CD14-positive monocyte (primary cell): ENCODE measurements at regions not wholly inside any gene's neighbourhood (a gene's known extent, or its start where the extent isn't known, plus 50 kb on each side); places are given as distances from the start of the nearest gene placed in this dataset.

Source experiments
- DNase-seq, 3 donors: peaks; one replicate each; pipeline ENCODE4 v3.0.0-alpha.2; 2011 to 2022
- H2AFZ ChIP-seq: 2 replicates; pipeline ENCODE4 v1.6.0; 2012; ENCODE audit warnings: mild to moderate bottlenecking, low read depth, low read length, inconsistent platforms; ENCODE audit not compliant: insufficient read depth, poor library complexity, severe bottlenecking
- H3K27ac ChIP-seq, 2 donors: 1 replicate in 1 of 2; 2 replicates in 1 of 2; pipeline ENCODE4 v1.5.1; 2012 to 2013; ENCODE audit warnings: low read length in 2 of 2, control low read depth in 1 of 2, inconsistent platforms in 1 of 2, low read depth in 1 of 2, mild to moderate bottlenecking in 1 of 2
- H3K27me3 ChIP-seq, 2 donors: one replicate each; pipeline versions ENCODE4 v1.6.0 to v1.6.1; 2011 to 2013; ENCODE audit warnings: low read length in 2 of 2; ENCODE audit not compliant: control insufficient read depth in 2 of 2, insufficient read depth in 2 of 2
- H3K36me3 ChIP-seq, 2 donors: replicated peaks in 1 of 2; 1 replicate in 1 of 2; 2 replicates in 1 of 2; pipeline versions ENCODE4 v1.5.1 to v1.6.1; 2012 to 2013; ENCODE audit warnings: low read length in 2 of 2, control low read depth in 1 of 2, inconsistent platforms in 1 of 2, mild to moderate bottlenecking in 1 of 2; ENCODE audit not compliant: insufficient read depth in 2 of 2, control insufficient read depth in 1 of 2
- H3K4me1 ChIP-seq, 2 donors: 1 replicate in 1 of 2; 2 replicates in 1 of 2; pipeline versions ENCODE4 v1.5.1 to v1.6.1; 2012 to 2013; ENCODE audit warnings: low read length in 2 of 2, control low read depth in 1 of 2, inconsistent platforms in 1 of 2, mild to moderate bottlenecking in 1 of 2, moderate library complexity in 1 of 2; ENCODE audit not compliant: insufficient read depth in 2 of 2, control insufficient read depth in 1 of 2
- H3K4me2 ChIP-seq: replicated peaks from 2 replicates; pipeline ENCODE3; 2012; ENCODE audit warnings: low read length, moderate library complexity, mild to moderate bottlenecking; ENCODE audit not compliant: poor library complexity, severe bottlenecking; ENCODE audit errors: extremely low read depth
- H3K4me3 ChIP-seq, 3 experiments: fragments of 200-600 bp in 1 of 3; sonication (generic) in 1 of 3; replicated peaks in 1 of 3; 1 replicate in 2 of 3; 2 replicates in 1 of 3; pipeline ENCODE4 v1.5.1; 2011 to 2013; ENCODE audit warnings: low read length in 3 of 3, mild to moderate bottlenecking in 3 of 3, control low read depth in 2 of 3, low read depth in 2 of 3, inconsistent platforms in 1 of 3, moderate library complexity in 1 of 3
- H3K79me2 ChIP-seq: 2 replicates; pipeline ENCODE4 v1.6.0; 2012; ENCODE audit warnings: mild to moderate bottlenecking, control low read depth, inconsistent platforms, low read length, moderate library complexity; ENCODE audit not compliant: insufficient read depth
- H3K9ac ChIP-seq: 2 replicates; pipeline ENCODE4 v1.6.0; 2017; ENCODE audit warnings: low read length, mild to moderate bottlenecking; ENCODE audit not compliant: insufficient read depth, poor library complexity, severe bottlenecking
- H3K9me3 ChIP-seq, 2 donors: replicated peaks in 1 of 2; 1 replicate in 1 of 2; 2 replicates in 1 of 2; pipeline versions ENCODE4 v1.5.1 to v1.6.1; 2012 to 2013; ENCODE audit warnings: low read length in 2 of 2, control low read depth in 1 of 2; ENCODE audit not compliant: control insufficient read depth in 1 of 2, insufficient read depth in 1 of 2
- H4K20me1 ChIP-seq: 2 replicates; pipeline ENCODE4 v1.6.0; 2012; ENCODE audit warnings: mild to moderate bottlenecking, low read length, control low read depth, moderate library complexity; ENCODE audit not compliant: insufficient read depth
- H3K27ac Mint-ChIP-seq, 7 donors: one replicate each; pipeline ENCODE4 v1.8.0; 2020; ENCODE audit warnings: mild to moderate bottlenecking in 7 of 7, mixed read lengths in 7 of 7, moderate library complexity in 6 of 7, inconsistent platforms in 2 of 7
- H3K27me3 Mint-ChIP-seq, 3 donors: one replicate each; pipeline ENCODE4 v1.8.0; 2021 to 2022; ENCODE audit warnings: low read depth in 3 of 3, mild to moderate bottlenecking in 3 of 3, mixed read lengths in 3 of 3, moderate library complexity in 3 of 3, inconsistent platforms in 1 of 3
- H3K36me3 Mint-ChIP-seq, 2 donors: one replicate each; pipeline ENCODE4 v1.8.0; 2020; ENCODE audit warnings: mixed read lengths in 2 of 2, inconsistent platforms in 1 of 2, mild to moderate bottlenecking in 1 of 2
- H3K4me1 Mint-ChIP-seq: one replicate; pipeline ENCODE4 v1.8.0; 2020; ENCODE audit warnings: mild to moderate bottlenecking, mixed read lengths
- H3K4me3 Mint-ChIP-seq, 2 donors: one replicate each; pipeline ENCODE4 v1.8.0; 2020; ENCODE audit warnings: mild to moderate bottlenecking in 2 of 2, mixed read lengths in 2 of 2, moderate library complexity in 1 of 2
- H3K9me3 Mint-ChIP-seq, 7 donors: one replicate each; pipeline ENCODE4 v1.8.0; 2020 to 2022; ENCODE audit warnings: mixed read lengths in 7 of 7, mild to moderate bottlenecking in 6 of 7, moderate library complexity in 6 of 7, inconsistent platforms in 2 of 7
- WGBS: methylation state at CpG from one replicate; pipeline ENCODE4 v1.1.5; 2013; ENCODE audit warnings: missing lambda C conversion rate; ENCODE audit not compliant: insufficient coverage; 5-methylcytosine and 5-hydroxymethylcytosine counted together
- intact Hi-C, 2 donors: fragments of 100-400 bp; cut with micrococcal nuclease; formaldehyde crosslinking; loops; one replicate each; pipeline versions ENCODE4 v1.15.0 to v1.15.1; 2023
- TF ChIP-seq, protein P1 (sequence below): fragments of 200-600 bp; IDR thresholded peaks from one replicate; pipeline ENCODE4 v1.8.0; 2022; ENCODE audit warnings: antibody characterized with exemption, mild to moderate bottlenecking

DNA sequence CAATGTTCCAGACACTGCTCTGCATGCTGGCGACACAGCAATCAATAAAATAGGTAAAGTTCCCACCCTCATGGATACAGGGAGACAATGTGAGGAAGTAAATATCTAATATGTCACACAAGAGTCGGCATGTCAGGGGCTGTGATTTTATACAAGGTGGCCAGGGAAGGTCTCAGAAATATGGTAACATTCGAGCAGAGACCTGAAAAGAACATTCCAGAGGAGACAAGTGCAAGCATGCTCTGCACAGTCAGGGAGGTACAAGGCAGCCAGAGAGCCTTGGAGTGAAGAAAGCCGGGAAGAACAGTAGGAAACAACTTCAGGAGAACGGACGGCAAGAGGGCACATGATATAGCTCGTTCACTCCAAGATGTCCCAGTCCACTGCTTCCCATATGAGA, 89.2 kb upstream of the ZNF462 start:
- TF ChIP-seq, protein P1, sequence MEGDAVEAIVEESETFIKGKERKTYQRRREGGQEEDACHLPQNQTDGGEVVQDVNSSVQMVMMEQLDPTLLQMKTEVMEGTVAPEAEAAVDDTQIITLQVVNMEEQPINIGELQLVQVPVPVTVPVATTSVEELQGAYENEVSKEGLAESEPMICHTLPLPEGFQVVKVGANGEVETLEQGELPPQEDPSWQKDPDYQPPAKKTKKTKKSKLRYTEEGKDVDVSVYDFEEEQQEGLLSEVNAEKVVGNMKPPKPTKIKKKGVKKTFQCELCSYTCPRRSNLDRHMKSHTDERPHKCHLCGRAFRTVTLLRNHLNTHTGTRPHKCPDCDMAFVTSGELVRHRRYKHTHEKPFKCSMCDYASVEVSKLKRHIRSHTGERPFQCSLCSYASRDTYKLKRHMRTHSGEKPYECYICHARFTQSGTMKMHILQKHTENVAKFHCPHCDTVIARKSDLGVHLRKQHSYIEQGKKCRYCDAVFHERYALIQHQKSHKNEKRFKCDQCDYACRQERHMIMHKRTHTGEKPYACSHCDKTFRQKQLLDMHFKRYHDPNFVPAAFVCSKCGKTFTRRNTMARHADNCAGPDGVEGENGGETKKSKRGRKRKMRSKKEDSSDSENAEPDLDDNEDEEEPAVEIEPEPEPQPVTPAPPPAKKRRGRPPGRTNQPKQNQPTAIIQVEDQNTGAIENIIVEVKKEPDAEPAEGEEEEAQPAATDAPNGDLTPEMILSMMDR = no peak

DNA sequence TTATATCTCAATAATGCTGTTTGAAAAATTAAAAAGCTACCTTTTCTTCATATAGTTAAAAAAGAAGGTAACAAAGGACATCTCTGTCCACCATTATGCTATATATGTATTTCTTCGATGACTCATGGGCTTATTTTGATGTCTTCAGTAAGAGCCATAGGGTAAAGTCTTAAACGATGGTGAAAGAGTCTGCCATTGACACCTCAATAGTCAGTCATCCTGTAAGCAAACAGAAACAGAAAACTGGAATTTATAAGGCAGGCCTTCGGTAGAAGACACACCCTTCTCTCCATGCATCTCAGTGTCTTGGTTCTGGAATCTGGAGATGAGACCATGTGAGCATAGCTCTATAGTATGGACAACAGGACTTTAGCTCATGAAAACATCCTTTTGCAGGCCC, 87.0 kb upstream of the ZNF462 start:
- no peaks in the 10 kb centered on the region for H4K20me1 ChIP-seq
- Mint-ChIP-seq H3K4me3 (no peak overlapping the region), H3K36me3 (no peaks in the 10 kb centered on the region), H3K27me3 (no peaks in the 10 kb centered on the region), H3K27ac (no peak overlapping the region), H3K4me1 (peaks cover 5% of the 10 kb centered on the region), H3K9me3 (peaks cover 0 to 14% (median 9%) of the 10 kb centered on the region in 7 donors)
- TF ChIP-seq, protein P1 = no peak
- no peak overlapping the region for H3K27ac ChIP-seq
- H2AFZ ChIP-seq = no peak overlapping the region
- H3K9ac ChIP-seq = no peak overlapping the region
- H3K4me1 ChIP-seq = no peaks in the 10 kb centered on the region
- H3K79me2 ChIP-seq = no peaks in the 10 kb centered on the region
- no peaks in the 10 kb centered on the region for H3K36me3 ChIP-seq
- H3K4me2 ChIP-seq = no peak overlapping the region
- intact Hi-C loops = no loop called here
- no CpG with 5 or more reads among the region's 3 CpGs for WGBS
- no peaks in the 10 kb centered on the region for H3K27me3 ChIP-seq
- H3K4me3 ChIP-seq = no peak overlapping the region
- peaks cover 0 to 3% of the 10 kb centered on the region in 2 donors for H3K9me3 ChIP-seq
- DNase-seq = no peak

More for the DNA sequence above, 89.2 kb upstream of the ZNF462 start:
- Histone ChIP-seq H2AFZ (no peak overlapping the region), H3K4me1 (no peaks in the 10 kb centered on the region), H3K4me2 (no peak overlapping the region), H3K27ac (no peak overlapping the region), H3K4me3 (no peak overlapping the region), H3K36me3 (no peaks in the 10 kb centered on the region), H3K27me3 (no peaks in the 10 kb centered on the region), H4K20me1 (no peaks in the 10 kb centered on the region), H3K79me2 (no peaks in the 10 kb centered on the region), H3K9ac (no peak overlapping the region), H3K9me3 (peaks cover 0 to 3% of the 10 kb centered on the region in 2 donors)
- no peak for DNase-seq
- Mint-ChIP-seq H3K4me3 (no peak overlapping the region), H3K27ac (no peak overlapping the region), H3K4me1 (no peaks in the 10 kb centered on the region), H3K36me3 (no peaks in the 10 kb centered on the region), H3K9me3 (peaks cover 0 to 6% (median 0%) of the 10 kb centered on the region in 7 donors), H3K27me3 (no peaks in the 10 kb centered on the region)
- WGBS = 0% methylated on average over 1 of the region's 7 CpGs
- intact Hi-C loops = no loop called here
